Left ventricle myocardium superior (tissue), 1 donor: ENCODE measurements at regions not wholly inside any gene's neighbourhood (a gene's known extent, or its start where the extent isn't known, plus 50 kb on each side); places are given as distances from the start of the nearest gene placed in this dataset.
"Not testable (repeated sequence)": the region's sequence is repeated elsewhere in the genome, so short reads cannot be mapped to it uniquely, and the experiment has no call there.

Experiments used
- ATAC-seq: fragments of 200-7000 bp; cut with Tn5 transposase; one replicate; pipeline ENCODE4 v1.9.1; 2020; ENCODE audit warnings: mild to moderate bottlenecking, moderate library complexity
- DNase-seq: peaks from one replicate; pipeline ENCODE4 v3.0.0-alpha.2; 2020
- intact Hi-C: fragments of 100-400 bp; cut with micrococcal nuclease; formaldehyde crosslinking; loops from one replicate; pipeline ENCODE4 v1.11.0; 2022
- donor health status: DM: no; HTN: yes; CAD: no; lungs with severe emphysema.

- ATAC-seq (no peak), DNase-seq (no peak)
- intact Hi-C loops, result no loop called here
These were observed 50.1 kb upstream of the SIRPA start for GRCh38 chr20:1845163-1845523.

GRCh38 chr20:1844325-1845162 lies 50.7 kb upstream of the SIRPA start:
- intact Hi-C loops, result no loop called here
- DNase-seq (no peak), ATAC-seq (peak; percentile 77)

GRCh38 chr20:1842281-1842680 lies 52.9 kb upstream of the SIRPA start:
- no peak for ATAC-seq

GRCh38 chr20:1841554-1842140 lies 53.6 kb upstream of the SIRPA start:
- intact Hi-C loops, result no loop called here
- ATAC-seq, result peak; percentile 36
- peak; percentile 48 for DNase-seq

More at GRCh38 chr20:1842281-1842680, 52.9 kb upstream of the SIRPA start:
- intact Hi-C loops, result no loop called here
- DNase-seq, result no peak

GRCh38 chr20:1840817-1841553 lies 54.2 kb upstream of the SIRPA start:
- intact Hi-C loops, result no loop called here
- no peak for ATAC-seq

GRCh38 chr20:1839376-1840317 lies 55.6 kb upstream of the SIRPA start:
- DNase-seq, ATAC-seq, intact Hi-C loops: not testable (repeated sequence)

More at GRCh38 chr20:1840817-1841553, 54.2 kb upstream of the SIRPA start:
- DNase-seq, result no peak

GRCh38 chr20:1838556-1839279 lies 56.5 kb upstream of the SIRPA start:
- DNase-seq (no peak), ATAC-seq (no peak)
- intact Hi-C loops, result no loop called here

- intact Hi-C loops, result no loop called here
- DNase-seq (no peak), ATAC-seq (no peak)
These were observed 59.8 kb upstream of the SIRPA start for GRCh38 chr20:1835186-1836035.

- intact Hi-C loops, result no loop called here
- no peak for ATAC-seq
- DNase-seq, result no peak
These were observed 61.2 kb upstream of the SIRPA start for GRCh38 chr20:1833728-1834726.

GRCh38 chr20:1833216-1833615 lies 62.0 kb upstream of the SIRPA start:
- no peak for DNase-seq
- ATAC-seq, result no peak
- intact Hi-C loops, result no loop called here

GRCh38 chr20:1832634-1833033 lies 62.6 kb upstream of the SIRPA start:
- intact Hi-C loops, result no loop called here

GRCh38 chr20:1831606-1832005 lies 63.6 kb upstream of the SIRPA start:
- no peak for DNase-seq
- intact Hi-C loops, result no loop called here

More at GRCh38 chr20:1832634-1833033, 62.6 kb upstream of the SIRPA start:
- DNase-seq (no peak), ATAC-seq (peak; percentile 35)

GRCh38 chr20:1831096-1831495 lies 64.1 kb upstream of the SIRPA start:
- ATAC-seq, result no peak
- DNase-seq, result no peak
- intact Hi-C loops, result no loop called here

More at GRCh38 chr20:1831606-1832005, 63.6 kb upstream of the SIRPA start:
- ATAC-seq, result no peak

GRCh38 chr20:1830240-1830639 lies 65.0 kb upstream of the SIRPA start:
- intact Hi-C loops, result no loop called here
- ATAC-seq, result peak; percentile 90

GRCh38 chr20:1829531-1829930 lies 65.7 kb upstream of the SIRPA start:
- no peak for ATAC-seq
- intact Hi-C loops, result no loop called here
- DNase-seq, result no peak

More at GRCh38 chr20:1830240-1830639, 65.0 kb upstream of the SIRPA start:
- peak; percentile 81 for DNase-seq

GRCh38 chr20:1828786-1829131 lies 66.4 kb upstream of the SIRPA start:
- intact Hi-C loops, result no loop called here
- DNase-seq, result no peak
- ATAC-seq, result no peak
